ENCODE measurements at regions not wholly inside any gene's neighbourhood (a gene's known extent, or its start where the extent isn't known, plus 50 kb on each side); places are given as distances from the start of the nearest gene placed in this dataset.

DNA sequence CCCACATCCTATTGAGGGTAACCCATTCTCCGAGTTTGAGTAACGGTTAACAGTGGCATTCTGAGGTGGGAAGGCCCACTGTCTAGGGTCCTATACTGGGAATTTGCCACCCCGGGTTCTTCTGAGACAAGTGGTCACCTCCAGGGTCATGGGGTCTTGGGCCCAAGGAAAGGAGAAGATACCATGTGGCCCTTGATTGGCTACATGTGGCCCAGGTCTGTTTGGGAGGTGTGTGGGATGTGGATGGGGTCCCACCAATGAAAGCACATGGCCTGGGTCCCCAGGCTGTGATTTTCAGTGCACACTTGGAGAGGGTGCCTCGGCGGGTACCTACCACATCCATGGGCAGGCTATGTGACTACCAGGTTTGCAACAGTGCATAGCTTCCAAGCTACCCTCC is 214.4 kb downstream of the UBE3A start:
- Histone ChIP-seq H3K27ac (ENCODE audit: low read length) (no peak overlapping the region), H2AFZ (ENCODE audit: low read length) (no peak overlapping the region), H3K4me2 (ENCODE audit: low read length) (no peak overlapping the region), H3K9me3 (ENCODE audit: low read length) (peaks cover 5% of the 10 kb centered on the region; the same call in 1 of the 2 replicates), H3F3A (ENCODE audit: low read length, unreplicated experiment) (no peaks in the 10 kb centered on the region), H4K20me1 (ENCODE audit: low read length) (no peaks in the 10 kb centered on the region), H3K27me3 (ENCODE audit: low read length) (no peaks in the 10 kb centered on the region), H3K4me3 (ENCODE audit: low read length) (no peak overlapping the region), H3K36me3 (ENCODE audit: low read depth, low read length) (no peaks in the 10 kb centered on the region), H3K9ac (ENCODE audit: low read length) (no peak overlapping the region), H3K79me2 (ENCODE audit: low read length) (no peaks in the 10 kb centered on the region), H3K9me2 (replicated peaks; ENCODE audit: low read length) (no peaks in the 10 kb centered on the region), H3K4me1 (ENCODE audit: insufficient read depth, low read length) (no peaks in the 10 kb centered on the region)
- no peak for DNase-seq
- POLR2A ChIA-PET (ENCODE audit: unreplicated experiment), result no interaction called here
- intact Hi-C loops (cut with micrococcal nuclease), result no loop called here
- TF ChIP-seq EZH2 (IDR thresholded peaks at IDR 0.05; ENCODE audit: low read length, unreplicated experiment) (no peak), EZH2phosphoT487 (IDR thresholded peaks at IDR 0.05; ENCODE audit: borderline replicate concordance, low read length) (no peak), CTCF (conservative IDR thresholded peaks at IDR 0.05; ENCODE audit: low read depth, low read length) (no peak)
- no peak for ATAC-seq
- CTCF ChIA-PET, result no interaction called here
- no TSS peak for BruUV-seq (replicated peaks)

DNA sequence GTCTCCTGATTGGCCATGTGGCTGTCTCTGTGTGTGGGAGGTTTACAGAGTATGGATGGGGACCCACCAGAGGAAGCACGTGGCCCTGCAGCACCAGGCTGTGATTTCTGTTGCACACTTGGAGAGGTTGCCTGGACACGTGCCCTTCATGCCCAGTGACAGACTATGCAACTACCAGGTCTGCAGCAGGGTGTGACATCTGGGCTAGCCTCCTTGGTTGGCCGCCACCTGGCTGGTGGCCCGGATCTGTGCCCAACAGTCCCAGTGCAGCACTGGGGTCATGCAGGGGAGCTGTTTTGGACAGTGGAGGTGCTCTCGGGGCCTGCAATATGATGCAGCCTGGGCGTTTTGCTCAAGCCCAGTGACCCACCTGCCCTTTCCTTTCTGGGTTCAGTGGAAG is 212.5 kb downstream of the UBE3A start:
- H3K9me3 ChIP-seq (ENCODE audit: low read length), result peaks cover 5% of the 10 kb centered on the region; the same call in 1 of the 2 replicates
- no peaks in the 10 kb centered on the region for H3K79me2 ChIP-seq (ENCODE audit: low read length)
- ATAC-seq (no peak), DNase-seq (no peak)
- no peak overlapping the region for H3K9ac ChIP-seq (ENCODE audit: low read length)
- no peaks in the 10 kb centered on the region for H3F3A ChIP-seq (ENCODE audit: low read length, unreplicated experiment)
- H3K9me2 ChIP-seq (replicated peaks; ENCODE audit: low read length), result no peaks in the 10 kb centered on the region
- no peaks in the 10 kb centered on the region for H3K36me3 ChIP-seq (ENCODE audit: low read depth, low read length)
- no peaks in the 10 kb centered on the region for H3K4me1 ChIP-seq (ENCODE audit: insufficient read depth, low read length)
- H3K27ac ChIP-seq (ENCODE audit: low read length), result no peak overlapping the region
- H2AFZ ChIP-seq (ENCODE audit: low read length), result no peak overlapping the region
- POLR2A ChIA-PET (ENCODE audit: unreplicated experiment), result no interaction called here
- H4K20me1 ChIP-seq (ENCODE audit: low read length), result no peaks in the 10 kb centered on the region
- no peaks in the 10 kb centered on the region for H3K27me3 ChIP-seq (ENCODE audit: low read length)
- no peak overlapping the region for H3K4me2 ChIP-seq (ENCODE audit: low read length)
- TF ChIP-seq EZH2 (IDR thresholded peaks at IDR 0.05; ENCODE audit: low read length, unreplicated experiment) (no peak), EZH2phosphoT487 (IDR thresholded peaks at IDR 0.05; ENCODE audit: borderline replicate concordance, low read length) (no peak), CTCF (conservative IDR thresholded peaks at IDR 0.05; ENCODE audit: low read depth, low read length) (no peak)
- no peak overlapping the region for H3K4me3 ChIP-seq (ENCODE audit: low read length)
- CTCF ChIA-PET, result no interaction called here
- no TSS peak for BruUV-seq (replicated peaks)
- intact Hi-C loops (cut with micrococcal nuclease), result no loop called here

GRCh38 chr15:25228261-25228660 is 210.6 kb downstream of the UBE3A start:
- H3K27me3 ChIP-seq (ENCODE audit: low read length), result no peaks in the 10 kb centered on the region
- no peaks in the 10 kb centered on the region for H3K79me2 ChIP-seq (ENCODE audit: low read length)
- no peaks in the 10 kb centered on the region for H3K36me3 ChIP-seq (ENCODE audit: low read depth, low read length)
- no peak overlapping the region for H3K4me3 ChIP-seq (ENCODE audit: low read length)
- H3K4me2 ChIP-seq (ENCODE audit: low read length), result no peak overlapping the region
- no peak overlapping the region for H3K27ac ChIP-seq (ENCODE audit: low read length)
- POLR2A ChIA-PET (ENCODE audit: unreplicated experiment), result no interaction called here
- intact Hi-C loops (cut with micrococcal nuclease), result no loop called here
- no peaks in the 10 kb centered on the region for H3K9me2 ChIP-seq (replicated peaks; ENCODE audit: low read length)
- H4K20me1 ChIP-seq (ENCODE audit: low read length), result no peaks in the 10 kb centered on the region
- H3K9ac ChIP-seq (ENCODE audit: low read length), result no peak overlapping the region
- peaks cover 5% of the 10 kb centered on the region; the same call in 1 of the 2 replicates for H3K9me3 ChIP-seq (ENCODE audit: low read length)
- no peak for ATAC-seq
- H3K4me1 ChIP-seq (ENCODE audit: insufficient read depth, low read length), result no peaks in the 10 kb centered on the region
- no peak for TF ChIP-seq CTCF (conservative IDR thresholded peaks at IDR 0.05; ENCODE audit: low read depth, low read length)
- TF ChIP-seq EZH2phosphoT487 (IDR thresholded peaks at IDR 0.05; ENCODE audit: borderline replicate concordance, low read length), result no peak
- TF ChIP-seq EZH2 (IDR thresholded peaks at IDR 0.05; ENCODE audit: low read length, unreplicated experiment), result no peak
- no peak for DNase-seq
- no peaks in the 10 kb centered on the region for H3F3A ChIP-seq (ENCODE audit: low read length, unreplicated experiment)
- CTCF ChIA-PET, result no interaction called here
- H2AFZ ChIP-seq (ENCODE audit: low read length), result no peak overlapping the region
- no TSS peak for BruUV-seq (replicated peaks)

All from PC-3 (cell line).